ENCODE measurements at regions not wholly inside any gene's neighbourhood (a gene's known extent, or its start where the extent isn't known, plus 50 kb on each side); places are given as distances from the start of the nearest gene placed in this dataset.

DNA sequence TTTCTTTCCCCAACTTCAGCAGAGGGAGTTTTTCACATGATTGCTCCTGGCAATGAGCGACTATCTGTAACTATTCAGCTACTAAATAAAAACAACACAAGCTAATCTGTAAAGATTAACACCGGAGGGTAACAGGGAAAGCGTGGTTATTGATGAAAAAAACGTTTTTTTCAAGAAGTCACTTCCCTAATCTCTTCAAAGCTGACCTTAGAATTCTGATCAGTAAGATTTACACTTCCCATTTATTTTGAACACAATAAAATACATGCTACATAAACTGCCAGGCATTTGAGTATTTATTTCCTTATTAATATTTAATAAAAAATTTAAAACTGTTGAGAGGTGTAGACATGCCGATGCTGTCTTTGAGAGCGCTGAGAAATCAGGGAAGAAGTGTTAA lies 207.4 kb upstream of the HDAC4 start (continued):
- TF ChIP-seq, protein P1, sequence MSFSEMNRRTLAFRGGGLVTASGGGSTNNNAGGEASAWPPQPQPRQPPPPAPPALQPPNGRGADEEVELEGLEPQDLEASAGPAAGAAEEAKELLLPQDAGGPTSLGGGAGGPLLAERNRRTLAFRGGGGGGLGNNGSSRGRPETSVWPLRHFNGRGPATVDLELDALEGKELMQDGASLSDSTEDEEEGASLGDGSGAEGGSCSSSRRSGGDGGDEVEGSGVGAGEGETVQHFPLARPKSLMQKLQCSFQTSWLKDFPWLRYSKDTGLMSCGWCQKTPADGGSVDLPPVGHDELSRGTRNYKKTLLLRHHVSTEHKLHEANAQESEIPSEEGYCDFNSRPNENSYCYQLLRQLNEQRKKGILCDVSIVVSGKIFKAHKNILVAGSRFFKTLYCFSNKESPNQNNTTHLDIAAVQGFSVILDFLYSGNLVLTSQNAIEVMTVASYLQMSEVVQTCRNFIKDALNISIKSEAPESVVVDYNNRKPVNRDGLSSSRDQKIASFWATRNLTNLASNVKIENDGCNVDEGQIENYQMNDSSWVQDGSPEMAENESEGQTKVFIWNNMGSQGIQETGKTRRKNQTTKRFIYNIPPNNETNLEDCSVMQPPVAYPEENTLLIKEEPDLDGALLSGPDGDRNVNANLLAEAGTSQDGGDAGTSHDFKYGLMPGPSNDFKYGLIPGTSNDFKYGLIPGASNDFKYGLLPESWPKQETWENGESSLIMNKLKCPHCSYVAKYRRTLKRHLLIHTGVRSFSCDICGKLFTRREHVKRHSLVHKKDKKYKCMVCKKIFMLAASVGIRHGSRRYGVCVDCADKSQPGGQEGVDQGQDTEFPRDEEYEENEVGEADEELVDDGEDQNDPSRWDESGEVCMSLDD (tag by site-specific recombination; IDR thresholded peaks at IDR 0.05), result no peak
- TF ChIP-seq ZEB2 (tag by site-specific recombination; IDR thresholded peaks at IDR 0.05) (no peak), ZNF169 (tag by site-specific recombination; IDR thresholded peaks at IDR 0.05) (no peak)

DNA sequence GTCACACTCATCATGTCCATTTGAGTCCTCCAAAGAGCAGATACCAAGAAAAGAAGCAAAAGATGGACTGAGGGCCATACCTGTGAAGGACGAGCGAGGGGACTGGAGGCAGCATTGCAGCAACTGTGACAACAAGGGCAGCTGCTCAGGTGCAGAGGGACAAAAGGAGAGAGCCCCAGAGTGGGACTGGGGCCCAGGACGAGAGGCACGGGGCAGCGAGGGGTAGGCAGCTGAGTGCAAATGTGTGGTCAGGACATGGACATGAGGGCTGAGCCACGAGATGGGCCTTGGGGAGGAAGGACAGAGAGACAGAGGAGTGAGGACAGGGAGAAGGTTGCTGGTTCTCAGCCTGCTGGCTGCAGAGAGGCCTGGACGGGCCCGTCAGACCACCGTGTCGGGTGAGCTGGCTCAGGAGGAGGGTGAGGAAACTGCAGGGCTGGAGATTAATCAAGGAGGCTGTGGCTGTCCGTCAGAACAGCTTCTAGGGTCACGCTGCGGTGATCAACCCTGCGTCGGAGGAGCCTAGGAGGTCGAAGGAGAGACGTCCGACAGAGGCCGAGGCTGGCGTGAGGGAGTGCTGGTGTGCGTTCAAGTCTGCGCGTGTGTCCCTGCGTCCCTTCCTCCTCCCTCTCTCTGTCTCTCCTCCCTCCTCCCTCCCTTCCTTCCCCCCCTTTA lies 206.8 kb upstream of the HDAC4 start:
- POLR2A ChIA-PET, result interaction anchor here (0.7 kb wide), 1 partner anchor 65 kb away, joined by 5 read pairs; no protein-coding TSS in a partner anchor
- Histone ChIP-seq H3K27ac (ENCODE audit: extremely low read depth, low read depth, low read length) (no peak overlapping the region), H3K4me1 (ENCODE audit: control insufficient read depth, insufficient read depth, low read length) (no peaks in the 10 kb centered on the region), H3K9me3 (ENCODE audit: control insufficient read depth, insufficient read depth, low read depth, low read length) (no peaks in the 10 kb centered on the region), H3K36me3 (ENCODE audit: control insufficient read depth in 2 of 2, insufficient read depth in 1 of 2, low read length in 2 of 2) (no peaks in the 10 kb centered on the region), H3K4me3 (ENCODE audit: low read depth, low read length) (no peak overlapping the region)
- CTCF ChIA-PET, result interaction anchor here (0.7 kb wide), 1 partner anchor 465 kb away, joined by 5 read pairs; no protein-coding TSS in a partner anchor
- TF ChIP-seq YY1 (tag by site-specific recombination; IDR thresholded peaks at IDR 0.05) (no peak), ZNF707 (tag by site-specific recombination; IDR thresholded peaks at IDR 0.05) (no peak), HOXC10 (CRISPR knock-in tag; IDR thresholded peaks at IDR 0.05) (no peak)

DNA sequence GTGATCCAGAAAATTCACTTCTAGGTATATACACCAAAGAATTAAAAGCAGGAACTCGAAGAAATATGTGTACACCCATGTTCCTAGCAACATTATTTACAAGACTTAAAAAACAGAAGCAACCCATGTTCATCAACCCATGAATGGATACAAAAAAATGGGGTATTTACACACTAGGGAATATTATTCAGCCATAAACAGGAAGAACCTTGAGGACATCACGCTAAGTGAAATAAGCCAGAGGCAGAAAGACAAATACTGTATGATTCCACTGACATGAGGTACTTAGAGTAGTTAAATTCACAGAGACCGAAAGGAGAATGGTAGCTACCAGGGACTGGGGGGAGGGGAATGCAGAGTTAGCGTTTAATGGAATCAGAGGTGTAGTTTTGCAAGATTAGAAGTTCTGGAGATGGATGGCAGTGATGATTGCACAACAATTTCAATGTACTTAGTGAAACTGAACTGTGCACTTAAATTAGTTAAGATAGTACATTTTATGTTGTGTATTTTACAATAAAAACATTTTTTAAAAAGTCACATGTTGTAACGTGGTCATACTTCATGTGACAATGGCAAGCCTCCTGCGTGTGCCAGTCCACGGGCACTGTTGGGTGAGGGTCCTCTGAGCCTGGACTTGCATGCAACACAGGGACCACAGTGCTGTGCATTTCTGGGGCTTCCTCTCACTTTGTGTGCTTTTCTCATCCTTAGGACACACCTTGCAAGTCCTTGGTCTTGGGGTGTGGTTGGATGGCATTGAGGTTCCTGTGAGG lies 206.1 kb upstream of the HDAC4 start:
- no peaks in the 10 kb centered on the region for H3K9me3 ChIP-seq (ENCODE audit: control insufficient read depth, insufficient read depth, low read depth, low read length)
- H3K4me1 ChIP-seq (ENCODE audit: control insufficient read depth, insufficient read depth, low read length), result no peaks in the 10 kb centered on the region
- CTCF ChIA-PET, result no interaction called here
- POLR2A ChIA-PET, result no interaction called here
- TF ChIP-seq, protein P2, sequence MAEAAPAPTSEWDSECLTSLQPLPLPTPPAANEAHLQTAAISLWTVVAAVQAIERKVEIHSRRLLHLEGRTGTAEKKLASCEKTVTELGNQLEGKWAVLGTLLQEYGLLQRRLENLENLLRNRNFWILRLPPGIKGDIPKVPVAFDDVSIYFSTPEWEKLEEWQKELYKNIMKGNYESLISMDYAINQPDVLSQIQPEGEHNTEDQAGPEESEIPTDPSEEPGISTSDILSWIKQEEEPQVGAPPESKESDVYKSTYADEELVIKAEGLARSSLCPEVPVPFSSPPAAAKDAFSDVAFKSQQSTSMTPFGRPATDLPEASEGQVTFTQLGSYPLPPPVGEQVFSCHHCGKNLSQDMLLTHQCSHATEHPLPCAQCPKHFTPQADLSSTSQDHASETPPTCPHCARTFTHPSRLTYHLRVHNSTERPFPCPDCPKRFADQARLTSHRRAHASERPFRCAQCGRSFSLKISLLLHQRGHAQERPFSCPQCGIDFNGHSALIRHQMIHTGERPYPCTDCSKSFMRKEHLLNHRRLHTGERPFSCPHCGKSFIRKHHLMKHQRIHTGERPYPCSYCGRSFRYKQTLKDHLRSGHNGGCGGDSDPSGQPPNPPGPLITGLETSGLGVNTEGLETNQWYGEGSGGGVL (tag by site-specific recombination; IDR thresholded peaks at IDR 0.05), result no peak
- no peak overlapping the region for H3K4me3 ChIP-seq (ENCODE audit: low read depth, low read length)
- H3K36me3 ChIP-seq (ENCODE audit: control insufficient read depth in 2 of 2, insufficient read depth in 1 of 2, low read length in 2 of 2), result no peaks in the 10 kb centered on the region
- H3K27ac ChIP-seq (ENCODE audit: extremely low read depth, low read depth, low read length), result no peak overlapping the region

DNA sequence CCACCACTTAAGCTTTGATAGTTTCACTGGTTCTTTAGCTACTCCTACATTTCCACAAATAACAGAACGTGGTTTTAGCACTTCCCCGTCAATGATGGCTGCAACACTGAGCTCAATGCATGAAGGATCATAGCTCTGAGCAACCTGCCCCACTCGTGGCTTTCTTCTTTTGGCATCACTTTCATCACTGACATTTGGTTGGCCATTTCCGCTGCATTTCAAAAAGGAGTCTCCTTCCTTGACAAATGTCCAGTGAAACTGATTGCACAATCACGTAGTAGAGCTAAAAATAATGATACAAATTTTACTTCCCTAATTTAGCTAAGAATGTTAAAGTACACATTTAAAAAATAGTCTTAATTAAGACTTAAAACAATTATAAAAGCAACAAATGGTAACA lies 205.2 kb upstream of the HDAC4 start:
- ChIA-PET POLR2A (no interaction called here), CTCF (interaction anchor here (0.6 to 0.9 kb wide), 2 partner anchors 20 to 327 kb away, joined by 3 to 4 read pairs; no protein-coding TSS in a partner anchor)
- TF ChIP-seq IKZF3 (tag by site-specific recombination; IDR thresholded peaks at IDR 0.05) (no peak), SCRT1 (tag by site-specific recombination; IDR thresholded peaks at IDR 0.05; ENCODE audit: borderline replicate concordance) (no peak), ZBTB17 (tag by site-specific recombination; IDR thresholded peaks at IDR 0.05) (no peak), ZNF146 (tag by site-specific recombination; IDR thresholded peaks at IDR 0.05) (no peak), BCL11A (tag by site-specific recombination; IDR thresholded peaks at IDR 0.05; ENCODE audit: low read depth) (no peak), GLIS1 (tag by site-specific recombination; IDR thresholded peaks at IDR 0.05) (no peak), TRIM28 (IDR thresholded peaks at IDR 0.05; ENCODE audit: borderline replicate concordance, low read length) (no peak), GFI1B (tag by site-specific recombination; IDR thresholded peaks at IDR 0.05) (no peak)
- TF ChIP-seq, protein P3, sequence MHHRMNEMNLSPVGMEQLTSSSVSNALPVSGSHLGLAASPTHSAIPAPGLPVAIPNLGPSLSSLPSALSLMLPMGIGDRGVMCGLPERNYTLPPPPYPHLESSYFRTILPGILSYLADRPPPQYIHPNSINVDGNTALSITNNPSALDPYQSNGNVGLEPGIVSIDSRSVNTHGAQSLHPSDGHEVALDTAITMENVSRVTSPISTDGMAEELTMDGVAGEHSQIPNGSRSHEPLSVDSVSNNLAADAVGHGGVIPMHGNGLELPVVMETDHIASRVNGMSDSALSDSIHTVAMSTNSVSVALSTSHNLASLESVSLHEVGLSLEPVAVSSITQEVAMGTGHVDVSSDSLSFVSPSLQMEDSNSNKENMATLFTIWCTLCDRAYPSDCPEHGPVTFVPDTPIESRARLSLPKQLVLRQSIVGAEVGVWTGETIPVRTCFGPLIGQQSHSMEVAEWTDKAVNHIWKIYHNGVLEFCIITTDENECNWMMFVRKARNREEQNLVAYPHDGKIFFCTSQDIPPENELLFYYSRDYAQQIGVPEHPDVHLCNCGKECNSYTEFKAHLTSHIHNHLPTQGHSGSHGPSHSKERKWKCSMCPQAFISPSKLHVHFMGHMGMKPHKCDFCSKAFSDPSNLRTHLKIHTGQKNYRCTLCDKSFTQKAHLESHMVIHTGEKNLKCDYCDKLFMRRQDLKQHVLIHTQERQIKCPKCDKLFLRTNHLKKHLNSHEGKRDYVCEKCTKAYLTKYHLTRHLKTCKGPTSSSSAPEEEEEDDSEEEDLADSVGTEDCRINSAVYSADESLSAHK (tag by site-specific recombination; IDR thresholded peaks at IDR 0.05), result no peak
- TF ChIP-seq, protein P4, sequence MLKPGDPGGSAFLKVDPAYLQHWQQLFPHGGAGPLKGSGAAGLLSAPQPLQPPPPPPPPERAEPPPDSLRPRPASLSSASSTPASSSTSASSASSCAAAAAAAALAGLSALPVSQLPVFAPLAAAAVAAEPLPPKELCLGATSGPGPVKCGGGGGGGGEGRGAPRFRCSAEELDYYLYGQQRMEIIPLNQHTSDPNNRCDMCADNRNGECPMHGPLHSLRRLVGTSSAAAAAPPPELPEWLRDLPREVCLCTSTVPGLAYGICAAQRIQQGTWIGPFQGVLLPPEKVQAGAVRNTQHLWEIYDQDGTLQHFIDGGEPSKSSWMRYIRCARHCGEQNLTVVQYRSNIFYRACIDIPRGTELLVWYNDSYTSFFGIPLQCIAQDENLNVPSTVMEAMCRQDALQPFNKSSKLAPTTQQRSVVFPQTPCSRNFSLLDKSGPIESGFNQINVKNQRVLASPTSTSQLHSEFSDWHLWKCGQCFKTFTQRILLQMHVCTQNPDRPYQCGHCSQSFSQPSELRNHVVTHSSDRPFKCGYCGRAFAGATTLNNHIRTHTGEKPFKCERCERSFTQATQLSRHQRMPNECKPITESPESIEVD (tag by site-specific recombination; IDR thresholded peaks at IDR 0.05), result no peak
- TF ChIP-seq, protein P5, sequence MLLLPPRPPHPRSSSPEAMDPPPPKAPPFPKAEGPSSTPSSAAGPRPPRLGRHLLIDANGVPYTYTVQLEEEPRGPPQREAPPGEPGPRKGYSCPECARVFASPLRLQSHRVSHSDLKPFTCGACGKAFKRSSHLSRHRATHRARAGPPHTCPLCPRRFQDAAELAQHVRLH (tag by site-specific recombination; IDR thresholded peaks at IDR 0.05), result no peak

More for the DNA sequence above, 205.2 kb upstream of the HDAC4 start:
- Histone ChIP-seq H3K9me3 (ENCODE audit: control insufficient read depth, insufficient read depth, low read depth, low read length) (no peaks in the 10 kb centered on the region), H3K36me3 (ENCODE audit: control insufficient read depth in 2 of 2, insufficient read depth in 1 of 2, low read length in 2 of 2) (no peaks in the 10 kb centered on the region), H3K4me1 (ENCODE audit: control insufficient read depth, insufficient read depth, low read length) (no peaks in the 10 kb centered on the region), H3K27ac (ENCODE audit: extremely low read depth, low read depth, low read length) (no peak overlapping the region), H3K4me3 (ENCODE audit: low read depth, low read length) (no peak overlapping the region)

Data from HEK293 (cell line).